BJ (cell line): ENCODE measurements at regions not wholly inside any gene's neighbourhood (a gene's known extent, or its start where the extent isn't known, plus 50 kb on each side); places are given as distances from the start of the nearest gene placed in this dataset.
A peak's percentile ranks its signal among the peaks of the same experiment; 100 is the strongest.

ENCODE experiments used
- CTCF ChIA-PET: fragments of 350-600 bp; formaldehyde crosslinking; extraction: SDS; loops from one replicate; lab custom pipeline; 2021; ENCODE audit warnings: antibody characterized with exemption, inconsistent platforms; lab: Yijun Ruan, JAX
- POLR2A ChIA-PET: fragments of 300-600 bp; sonication (Branson Sonifier 250); formaldehyde crosslinking; extraction: SDS; loops from one replicate; lab custom pipeline; 2021; ENCODE audit warnings: antibody characterized with exemption; lab: Charles Lee
- DNase-seq: peaks from one replicate; pipeline ENCODE4 v3.0.0-alpha.2; 2011; ENCODE audit warnings: low read depth
- H3K27me3 ChIP-seq: 2 replicates; pipeline ENCODE4 v1.6.0; 2011; ENCODE audit warnings: low read length; ENCODE audit not compliant: control insufficient read depth, insufficient read depth
- H3K36me3 ChIP-seq: 2 replicates; pipeline ENCODE4 v1.5.1; 2011; ENCODE audit warnings: low read length; ENCODE audit not compliant: control insufficient read depth, insufficient read depth
- H3K4me3 ChIP-seq: 2 replicates; pipeline ENCODE4 v1.5.1; 2011; ENCODE audit warnings: low read depth, mild to moderate bottlenecking, control low read depth, low read length
- CTCF ChIP-seq: IDR thresholded peaks from 2 replicates; pipeline ENCODE4 v1.5.1; 2011; ENCODE audit warnings: low read depth, mild to moderate bottlenecking, control low read depth, inconsistent platforms, low read length, moderate library complexity; ENCODE audit not compliant: insufficient read depth

DNA sequence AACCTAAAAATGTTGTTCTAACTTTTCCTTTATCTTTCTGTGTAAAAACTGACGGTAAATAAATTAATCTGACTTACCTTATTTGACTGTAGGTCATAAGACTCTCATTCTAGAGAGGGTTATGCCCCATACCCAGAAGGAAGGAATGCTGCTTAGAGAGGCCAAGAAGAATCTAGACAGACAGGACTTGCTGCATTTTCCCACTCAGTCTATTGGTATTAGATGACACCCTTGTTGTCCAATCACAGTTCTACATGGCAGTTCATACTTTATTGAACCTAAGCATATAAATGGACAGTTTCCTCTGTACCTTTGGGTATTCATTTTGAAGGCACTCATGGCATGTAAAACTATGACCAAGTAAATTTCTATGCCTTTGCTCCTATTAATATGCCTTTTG lies 359.6 kb upstream of the ID4 start:
- CTCF ChIA-PET, result no interaction called here
- no peaks in the 10 kb centered on the region for H3K27me3 ChIP-seq
- H3K36me3 ChIP-seq, result no peaks in the 10 kb centered on the region
- TF ChIP-seq CTCF, result no peak
- DNase-seq, result no peak
- no peak overlapping the region for H3K4me3 ChIP-seq
- POLR2A ChIA-PET, result no interaction called here

GRCh38 chr6:19478273-19478672 lies 358.9 kb upstream of the ID4 start:
- CTCF ChIA-PET, result no interaction called here
- POLR2A ChIA-PET, result no interaction called here
- TF ChIP-seq CTCF, result no peak
- DNase-seq, result no peak
- no peaks in the 10 kb centered on the region for H3K36me3 ChIP-seq
- H3K27me3 ChIP-seq, result no peaks in the 10 kb centered on the region
- H3K4me3 ChIP-seq, result no peak overlapping the region

DNA sequence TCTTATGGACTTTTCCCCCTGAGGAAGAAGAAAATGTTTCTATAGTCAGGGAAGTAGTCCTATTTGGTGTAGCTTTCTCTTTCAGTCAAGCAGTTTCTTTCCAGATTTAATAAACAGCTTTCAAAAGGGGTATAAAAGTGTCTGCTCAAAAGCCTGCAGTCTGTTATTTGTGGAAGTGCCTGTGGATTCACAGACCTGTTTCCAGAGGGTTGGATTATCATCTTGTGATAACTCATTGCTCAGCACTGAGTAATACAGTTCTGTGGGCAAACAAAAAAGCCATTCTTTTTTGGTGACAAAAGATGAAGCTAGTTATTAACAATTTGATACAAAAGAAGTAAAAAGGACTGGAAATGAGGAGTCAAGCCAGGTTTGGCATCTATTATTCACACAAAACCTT lies 358.2 kb upstream of the ID4 start:
- Histone ChIP-seq H3K36me3 (no peaks in the 10 kb centered on the region), H3K4me3 (no peak overlapping the region), H3K27me3 (no peaks in the 10 kb centered on the region)
- POLR2A ChIA-PET, result no interaction called here
- CTCF ChIA-PET, result interaction anchor here (0.6 kb wide), 1 partner anchor 41 kb away, joined by 3 read pairs; no protein-coding TSS in a partner anchor
- TF ChIP-seq CTCF, result no peak
- DNase-seq, result peak; percentile 7

GRCh38 chr6:19479551-19479950 lies 357.6 kb upstream of the ID4 start:
- no peak overlapping the region for H3K4me3 ChIP-seq
- no peaks in the 10 kb centered on the region for H3K27me3 ChIP-seq
- no peak for DNase-seq
- no peak for TF ChIP-seq CTCF
- no peaks in the 10 kb centered on the region for H3K36me3 ChIP-seq
- ChIA-PET CTCF (no interaction called here), POLR2A (no interaction called here)

GRCh38 chr6:19492636-19493405 lies 344.3 kb upstream of the ID4 start:
- ChIA-PET POLR2A (no interaction called here), CTCF (no interaction called here)
- DNase-seq, result no peak
- no peak for TF ChIP-seq CTCF
- Histone ChIP-seq H3K36me3 (no peaks in the 10 kb centered on the region), H3K4me3 (no peak overlapping the region), H3K27me3 (no peaks in the 10 kb centered on the region)
